Naive B cell (primary cell): ENCODE measurements at regions not wholly inside any gene's neighbourhood (a gene's known extent, or its start where the extent isn't known, plus 50 kb on each side); places are given as distances from the start of the nearest gene placed in this dataset.

Source experiments
- ATAC-seq, 2 donors: fragments of 150-1000 bp; cut with Tn5 transposase; 2 replicates each; pipeline ENCODE4 v1.10.0; 2021; ENCODE audit warnings: low read depth in 2 of 2, mild to moderate bottlenecking in 2 of 2, moderate library complexity in 2 of 2
- DNase-seq: peaks from one replicate; pipeline ENCODE4 v3.0.0; 2022
- H3K27ac Mint-ChIP-seq, 6 donors: one replicate each; pipeline ENCODE4 v1.8.0; 2020 to 2022; ENCODE audit warnings: mild to moderate bottlenecking in 6 of 6, mixed read lengths in 6 of 6, moderate library complexity in 5 of 6, inconsistent platforms in 2 of 6
- H3K27me3 Mint-ChIP-seq, 3 donors: one replicate each; pipeline ENCODE4 v1.8.0; 2021 to 2022; ENCODE audit warnings: mixed read lengths in 3 of 3, mild to moderate bottlenecking in 1 of 3
- H3K36me3 Mint-ChIP-seq, 2 donors: one replicate each; pipeline ENCODE4 v1.8.0; 2020 to 2022; ENCODE audit warnings: mixed read lengths in 2 of 2, inconsistent platforms in 1 of 2, mild to moderate bottlenecking in 1 of 2
- H3K4me1 Mint-ChIP-seq, 3 donors: one replicate each; pipeline ENCODE4 v1.8.0; 2020 to 2022; ENCODE audit warnings: mixed read lengths in 3 of 3, inconsistent platforms in 1 of 3, mild to moderate bottlenecking in 1 of 3, moderate library complexity in 1 of 3
- H3K4me3 Mint-ChIP-seq, 8 donors: one replicate each; pipeline ENCODE4 v1.8.0; 2020 to 2022; ENCODE audit warnings: mild to moderate bottlenecking in 8 of 8, mixed read lengths in 8 of 8, moderate library complexity in 8 of 8, inconsistent platforms in 2 of 8
- H3K9me3 Mint-ChIP-seq, 7 donors: one replicate each; pipeline ENCODE4 v1.8.0; 2020 to 2022; ENCODE audit warnings: mixed read lengths in 7 of 7, mild to moderate bottlenecking in 5 of 7, inconsistent platforms in 2 of 7, moderate library complexity in 1 of 7

GRCh38 chr15:70483513-70483912, 279.8 kb downstream of the UACA start:
- Mint-ChIP-seq H3K36me3 (peaks cover 0 to 7% of the 10 kb centered on the region in 2 donors), H3K4me1 (peaks cover 22 to 44% (median 38%) of the 10 kb centered on the region in 3 donors), H3K27me3 (peaks cover 10 to 27% (median 12%) of the 10 kb centered on the region in 3 donors), H3K4me3 (peak overlapping the region in 1 of 8 donors; percentile 21), H3K27ac (no peak overlapping the region), H3K9me3 (peaks cover 0 to 5% (median 2%) of the 10 kb centered on the region in 7 donors)
- DNase-seq (no peak), ATAC-seq (no peak)

- Mint-ChIP-seq H3K4me1 (peaks cover 27 to 42% (median 41%) of the 10 kb centered on the region in 3 donors), H3K27ac (peak overlapping the region in 2 of 6 donors; percentile 4 to 72), H3K36me3 (peaks cover 0 to 8% of the 10 kb centered on the region in 2 donors), H3K27me3 (peaks cover 10 to 32% (median 11%) of the 10 kb centered on the region in 3 donors), H3K4me3 (peak overlapping the region in 4 of 8 donors; percentile 3 to 69 (median 45)), H3K9me3 (peaks cover 0 to 5% (median 2%) of the 10 kb centered on the region in 7 donors)
- DNase-seq (no peak), ATAC-seq (no peak)
These were observed 283.0 kb downstream of the UACA start for GRCh38 chr15:70480196-70480856.

DNA sequence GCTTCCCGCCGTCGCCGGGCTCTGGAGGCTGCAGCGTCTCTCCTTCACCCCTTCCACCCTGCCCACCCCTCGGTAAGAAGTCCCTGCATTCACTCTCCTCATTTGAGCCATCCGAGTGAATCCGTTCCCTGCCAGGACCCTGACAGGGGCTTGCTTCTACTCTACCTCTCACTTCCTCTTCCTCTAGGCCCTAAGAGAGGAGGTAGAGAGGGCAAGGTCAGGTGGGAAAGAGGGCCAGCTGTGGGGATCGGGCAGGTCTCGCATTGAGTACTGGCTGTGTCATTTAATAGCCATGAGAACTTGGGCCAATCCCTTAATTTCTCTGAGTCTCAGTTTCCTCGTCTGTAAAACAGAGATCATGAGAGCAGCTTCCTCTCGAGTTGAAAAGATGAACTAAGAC, 283.6 kb downstream of the UACA start:
- H3K9me3 Mint-ChIP-seq, result peaks cover 0 to 5% (median 2%) of the 10 kb centered on the region in 7 donors
- H3K4me3 Mint-ChIP-seq, result peak overlapping the region in 5 of 8 donors; percentile 3 to 69 (median 42)
- peak overlapping the region in 2 of 6 donors; percentile 72 to 75 for H3K27ac Mint-ChIP-seq
- DNase-seq, result no peak
- ATAC-seq, result peak; percentile 54 to 56
- H3K27me3 Mint-ChIP-seq, result peaks cover 6 to 31% (median 11%) of the 10 kb centered on the region in 3 donors
- peaks cover 0 to 8% of the 10 kb centered on the region in 2 donors for H3K36me3 Mint-ChIP-seq
- peaks cover 28 to 48% (median 46%) of the 10 kb centered on the region in 3 donors for H3K4me1 Mint-ChIP-seq

- DNase-seq (no peak), ATAC-seq (no peak)
- Mint-ChIP-seq H3K27ac (peak overlapping the region in 5 of 6 donors; percentile 53 to 89 (median 86)), H3K27me3 (peaks cover 4 to 29% (median 18%) of the 10 kb centered on the region in 3 donors), H3K4me1 (peaks cover 32 to 52% (median 51%) of the 10 kb centered on the region in 3 donors), H3K36me3 (peaks cover 0 to 8% of the 10 kb centered on the region in 2 donors), H3K4me3 (peak overlapping the region in 3 of 8 donors; percentile 16 to 83 (median 62)), H3K9me3 (peaks cover 0 to 5% (median 2%) of the 10 kb centered on the region in 7 donors)
These were observed 284.3 kb downstream of the UACA start for GRCh38 chr15:70479056-70479455.

DNA sequence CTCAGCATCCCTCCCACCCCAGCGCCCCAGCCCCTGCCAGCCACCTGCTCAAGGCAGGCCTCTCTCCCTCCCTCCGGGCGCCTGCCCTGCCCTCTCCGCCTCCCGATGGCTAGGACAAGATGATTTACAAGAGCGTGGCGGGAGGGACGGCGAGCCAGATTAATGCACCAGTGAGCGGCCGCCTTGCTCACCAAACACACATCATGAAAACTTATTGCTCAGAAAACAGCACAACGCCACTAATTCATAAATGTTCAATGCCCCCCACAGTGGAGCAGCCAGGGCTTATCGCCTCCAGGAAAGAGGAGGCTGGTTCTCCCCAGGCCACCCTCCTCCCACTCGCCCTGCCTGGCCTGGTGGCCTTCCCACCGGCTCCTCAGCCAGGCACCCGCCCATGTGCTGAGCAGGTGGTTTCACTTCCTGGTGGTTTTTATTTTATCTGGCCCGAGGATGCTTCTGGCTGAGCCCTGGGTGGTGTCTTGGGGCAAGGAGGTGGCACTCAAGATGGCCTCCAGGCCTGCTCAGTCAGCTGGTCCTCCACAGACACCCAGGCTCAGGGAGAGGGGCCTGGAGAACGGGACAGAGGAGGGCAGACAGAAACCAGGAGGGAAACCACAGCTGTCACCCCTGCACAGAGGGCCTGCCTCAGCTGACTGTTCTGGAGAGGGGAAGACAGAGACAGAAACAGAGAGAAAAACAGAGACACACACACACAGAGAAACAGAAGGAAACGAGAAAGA, 284.9 kb downstream of the UACA start:
- peak; percentile 51 for DNase-seq
- Mint-ChIP-seq H3K36me3 (peaks cover 0 to 8% of the 10 kb centered on the region in 2 donors), H3K27ac (peak overlapping the region; percentile 53 to 89 (median 85)), H3K27me3 (peaks cover 0 to 29% (median 20%) of the 10 kb centered on the region in 3 donors), H3K4me1 (peaks cover 32 to 52% (median 52%) of the 10 kb centered on the region in 3 donors), H3K9me3 (peaks cover 0 to 5% (median 2%) of the 10 kb centered on the region in 7 donors), H3K4me3 (peak overlapping the region in 7 of 8 donors; percentile 1 to 86 (median 62))
- ATAC-seq, result peak; percentile 82 to 85

GRCh38 chr15:70477750-70478250, 285.6 kb downstream of the UACA start:
- ATAC-seq (no peak), DNase-seq (no peak)
- Mint-ChIP-seq H3K4me1 (peaks cover 32 to 52% (median 52%) of the 10 kb centered on the region in 3 donors), H3K27me3 (peaks cover 0 to 32% (median 24%) of the 10 kb centered on the region in 3 donors), H3K27ac (peak overlapping the region in 3 of 6 donors; percentile 29 to 86 (median 70)), H3K4me3 (peak overlapping the region in 3 of 8 donors; percentile 6 to 62 (median 56)), H3K36me3 (peaks cover 0 to 9% of the 10 kb centered on the region in 2 donors), H3K9me3 (peaks cover 0 to 5% (median 2%) of the 10 kb centered on the region in 7 donors)

- H3K9me3 Mint-ChIP-seq, result peaks cover 0 to 5% (median 2%) of the 10 kb centered on the region in 7 donors
- peaks cover 0 to 34% (median 18%) of the 10 kb centered on the region in 3 donors for H3K27me3 Mint-ChIP-seq
- DNase-seq (no peak), ATAC-seq (no peak)
- H3K4me1 Mint-ChIP-seq, result peaks cover 32 to 52% (median 48%) of the 10 kb centered on the region in 3 donors
- H3K36me3 Mint-ChIP-seq, result peaks cover 0 to 16% of the 10 kb centered on the region in 2 donors
- H3K27ac Mint-ChIP-seq, result peak overlapping the region in 2 of 6 donors; percentile 26 to 47
- peak overlapping the region in 5 of 8 donors; percentile 8 to 71 (median 35) for H3K4me3 Mint-ChIP-seq
These were observed 286.9 kb downstream of the UACA start for GRCh38 chr15:70476441-70476840.

DNA sequence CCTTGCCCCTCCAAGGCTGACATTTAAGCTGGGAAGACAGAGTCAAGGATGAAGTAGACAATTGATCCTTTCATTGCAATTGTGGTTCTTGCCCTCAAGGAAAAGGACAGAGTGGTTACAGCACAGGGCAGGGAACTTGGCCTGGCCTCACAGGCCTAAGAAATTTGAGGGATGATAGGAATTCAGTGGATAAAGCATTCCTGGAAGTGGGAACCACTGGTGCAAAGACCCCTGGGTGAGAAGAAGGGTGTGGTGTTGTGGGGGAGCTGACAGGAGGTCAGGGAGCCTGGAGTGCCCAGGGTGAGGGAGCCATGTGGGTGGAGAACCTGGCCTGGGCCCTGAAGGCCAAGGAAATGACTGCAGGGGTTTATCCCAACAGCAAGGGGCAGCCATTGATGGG, 287.4 kb downstream of the UACA start:
- Mint-ChIP-seq H3K27me3 (peaks cover 0 to 34% (median 18%) of the 10 kb centered on the region in 3 donors), H3K27ac (peak overlapping the region in 2 of 6 donors; percentile 78 to 87)

DNA sequence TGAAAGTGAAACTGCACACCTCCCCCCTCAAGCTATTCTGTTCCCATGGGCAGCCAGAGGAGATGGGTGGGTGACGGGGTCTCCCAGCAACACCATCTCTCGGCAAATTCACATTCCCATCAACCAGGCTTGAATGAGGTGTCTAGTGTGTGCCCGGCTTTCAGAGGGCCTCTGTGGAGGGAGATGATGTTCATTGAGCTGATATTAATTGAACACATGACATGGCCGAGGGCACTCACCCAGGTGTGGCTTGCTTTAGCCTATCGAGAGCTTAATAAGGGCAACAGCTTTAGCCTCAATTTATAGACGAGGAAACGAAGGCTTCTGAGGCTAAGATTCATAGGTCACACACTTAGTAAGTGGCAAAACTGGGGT, 288.0 kb downstream of the UACA start:
- no peak for DNase-seq

More for the DNA sequence above, 287.4 kb downstream of the UACA start:
- Mint-ChIP-seq H3K9me3 (peaks cover 0 to 5% (median 2%) of the 10 kb centered on the region in 7 donors), H3K4me1 (peaks cover 32 to 52% (median 48%) of the 10 kb centered on the region in 3 donors), H3K4me3 (peak overlapping the region in 6 of 8 donors; percentile 12 to 88 (median 77)), H3K36me3 (peaks cover 0 to 16% of the 10 kb centered on the region in 2 donors)
- ATAC-seq (no peak), DNase-seq (no peak)

DNA sequence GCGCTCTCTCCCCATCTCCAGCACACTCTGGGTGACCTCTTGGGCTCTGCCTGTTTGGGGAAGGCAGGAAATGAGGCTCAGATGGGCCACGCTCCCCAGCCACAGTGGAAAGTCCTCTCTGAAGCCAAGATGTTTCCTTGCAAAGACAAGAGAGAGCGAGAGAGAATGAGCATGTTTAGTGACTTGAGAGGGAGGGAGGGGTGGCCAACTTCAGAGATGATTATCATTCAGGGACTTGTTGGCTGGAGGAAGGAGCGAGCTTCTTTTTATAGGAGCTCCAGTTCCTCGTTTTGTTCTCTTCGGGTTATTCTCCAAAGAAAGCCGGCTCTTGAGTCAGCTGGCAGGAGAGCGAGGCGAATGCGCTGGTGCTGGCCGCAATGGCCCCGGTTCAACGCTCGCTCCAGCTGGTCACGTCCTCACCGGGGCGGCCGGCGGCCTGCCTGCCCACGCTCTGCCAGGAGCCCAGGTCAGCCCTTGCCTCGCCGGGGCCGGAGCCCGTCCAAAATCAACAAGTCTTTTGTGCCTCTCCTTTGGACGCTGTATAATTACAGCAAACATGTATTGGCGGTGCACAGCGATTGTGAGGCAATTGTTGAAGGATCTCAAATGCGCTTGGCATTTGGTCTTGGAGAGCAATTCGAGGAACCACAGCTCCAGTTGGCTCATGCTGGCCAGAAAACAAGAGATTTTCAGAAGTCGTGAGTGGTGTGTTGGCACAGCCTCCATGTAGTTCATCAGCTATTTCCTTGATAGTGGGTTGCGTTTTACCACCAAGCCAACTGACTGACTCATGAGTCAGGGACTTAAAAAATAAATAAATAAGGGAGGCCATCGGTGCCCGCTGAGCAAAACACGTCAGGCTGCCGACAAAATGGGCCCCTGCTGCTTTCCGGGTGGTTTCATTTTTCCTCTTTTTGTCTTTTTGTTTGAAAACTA, 288.6 kb downstream of the UACA start:
- H3K36me3 Mint-ChIP-seq, result peaks cover 0 to 16% of the 10 kb centered on the region in 2 donors
- peaks cover 0 to 39% (median 23%) of the 10 kb centered on the region in 3 donors for H3K27me3 Mint-ChIP-seq
- peaks cover 28 to 45% (median 39%) of the 10 kb centered on the region in 3 donors for H3K4me1 Mint-ChIP-seq
- peaks cover 0 to 5% (median 2%) of the 10 kb centered on the region in 7 donors for H3K9me3 Mint-ChIP-seq
- peak overlapping the region in 5 of 6 donors; percentile 50 to 96 (median 59) for H3K27ac Mint-ChIP-seq
- peak; percentile 38 for DNase-seq
- ATAC-seq, result peak; percentile 32 to 45
- peak overlapping the region; percentile 70 to 92 (median 86) for H3K4me3 Mint-ChIP-seq

More for the DNA sequence above, 288.0 kb downstream of the UACA start:
- H3K4me1 Mint-ChIP-seq, result peaks cover 32 to 51% (median 45%) of the 10 kb centered on the region in 3 donors
- H3K27ac Mint-ChIP-seq, result peak overlapping the region in 3 of 6 donors; percentile 59 to 96 (median 78)
- peak overlapping the region; percentile 70 to 92 (median 86) for H3K4me3 Mint-ChIP-seq
- H3K36me3 Mint-ChIP-seq, result peaks cover 0 to 16% of the 10 kb centered on the region in 2 donors
- ATAC-seq, result peak; percentile 7 to 18
- H3K9me3 Mint-ChIP-seq, result peaks cover 0 to 5% (median 2%) of the 10 kb centered on the region in 7 donors
- peaks cover 0 to 34% (median 18%) of the 10 kb centered on the region in 3 donors for H3K27me3 Mint-ChIP-seq

DNA sequence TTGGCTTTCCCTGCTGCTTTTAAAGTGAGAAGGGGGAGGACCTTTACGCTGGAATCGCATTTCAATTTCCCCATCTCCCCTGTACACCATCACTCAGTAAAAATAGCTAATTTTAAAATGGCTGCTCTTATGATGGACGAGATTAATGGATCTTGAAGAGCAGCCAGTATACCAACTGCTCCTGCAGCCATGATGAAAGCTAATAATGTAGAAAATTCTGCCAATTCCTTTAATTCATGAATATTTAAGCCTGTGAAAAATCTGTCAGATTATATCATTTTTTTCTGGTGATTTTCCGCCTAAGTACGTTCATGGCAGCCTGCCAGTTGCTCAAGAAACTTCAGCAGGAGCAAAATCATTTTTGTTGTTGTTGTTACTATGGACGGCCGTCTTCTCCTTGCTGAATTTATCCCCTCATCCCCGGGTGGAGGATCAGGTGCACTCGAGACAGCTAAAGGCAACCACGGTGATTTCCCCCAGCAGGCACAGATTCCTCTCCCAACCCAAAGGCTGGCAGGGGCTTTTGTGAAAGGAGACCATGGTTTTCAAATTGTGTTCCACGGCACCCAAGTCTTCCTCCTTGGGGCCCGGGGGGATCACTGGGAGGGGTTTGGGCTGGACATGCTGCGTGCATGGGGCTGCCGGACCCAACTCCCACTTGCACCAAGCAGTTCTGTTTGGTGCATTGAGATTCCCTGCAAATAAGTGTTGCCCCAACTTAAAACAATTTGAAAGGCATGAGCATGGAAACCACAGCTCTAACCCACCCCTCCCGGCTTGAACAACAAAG, 289.6 kb downstream of the UACA start:
- Mint-ChIP-seq H3K36me3 (peaks cover 0 to 12% of the 10 kb centered on the region in 2 donors), H3K4me3 (peak overlapping the region; percentile 69 to 92 (median 85)), H3K27me3 (peaks cover 2 to 49% (median 32%) of the 10 kb centered on the region in 3 donors)

More for the DNA sequence above, 289.6 kb downstream of the UACA start:
- peaks cover 0 to 3% (median 2%) of the 10 kb centered on the region in 7 donors for H3K9me3 Mint-ChIP-seq
- ATAC-seq (no peak), DNase-seq (no peak)
- peak overlapping the region in 1 of 6 donors; percentile 69 for H3K27ac Mint-ChIP-seq
- peaks cover 24 to 40% (median 34%) of the 10 kb centered on the region in 3 donors for H3K4me1 Mint-ChIP-seq
